ENCODE measurements at regions not wholly inside any gene's neighbourhood (a gene's known extent, or its start where the extent isn't known, plus 50 kb on each side); places are given as distances from the start of the nearest gene placed in this dataset.

GRCh38 chr4:67256388-67257043, 288.8 kb downstream of the CENPC start (continued):
- TF ChIP-seq ZNF407 (CRISPR knock-in tag; IDR thresholded peaks at IDR 0.05; ENCODE audit: not compliant biosample characterization) (no peak), ZNF766 (CRISPR knock-in tag; IDR thresholded peaks at IDR 0.05; ENCODE audit: borderline replicate concordance) (no peak), DRAP1 (CRISPR knock-in tag; IDR thresholded peaks at IDR 0.05) (no peak), ZNF510 (CRISPR knock-in tag; IDR thresholded peaks at IDR 0.05; ENCODE audit: low read depth) (no peak), KIAA2018 (CRISPR knock-in tag; IDR thresholded peaks at IDR 0.05; ENCODE audit: borderline replicate concordance) (no peak), ATAD3A (CRISPR knock-in tag; IDR thresholded peaks at IDR 0.05) (no peak), TBP (CRISPR knock-in tag; IDR thresholded peaks at IDR 0.05) (no peak), ZBTB37 (CRISPR knock-in tag; IDR thresholded peaks at IDR 0.05) (no peak), SRSF4 (IDR thresholded peaks at IDR 0.05; ENCODE audit: low read depth, low read length, poor library complexity, severe bottlenecking) (no peak)

All from HepG2 (cell line).